SH-SY5Y (cell line): ENCODE measurements at regions not wholly inside any gene's neighbourhood (a gene's known extent, or its start where the extent isn't known, plus 50 kb on each side); places are given as distances from the start of the nearest gene placed in this dataset.

Experiments
- GATA2 ChIP-seq: IDR thresholded peaks from 2 replicates; pipeline ENCODE4 v1.6.1; 2011; ENCODE audit warnings: mild to moderate bottlenecking, low read depth, low read length
- GATA3 ChIP-seq: IDR thresholded peaks from 2 replicates; pipeline ENCODE4 v1.6.1; 2011; ENCODE audit warnings: low read depth, mild to moderate bottlenecking, low read length, moderate library complexity

DNA sequence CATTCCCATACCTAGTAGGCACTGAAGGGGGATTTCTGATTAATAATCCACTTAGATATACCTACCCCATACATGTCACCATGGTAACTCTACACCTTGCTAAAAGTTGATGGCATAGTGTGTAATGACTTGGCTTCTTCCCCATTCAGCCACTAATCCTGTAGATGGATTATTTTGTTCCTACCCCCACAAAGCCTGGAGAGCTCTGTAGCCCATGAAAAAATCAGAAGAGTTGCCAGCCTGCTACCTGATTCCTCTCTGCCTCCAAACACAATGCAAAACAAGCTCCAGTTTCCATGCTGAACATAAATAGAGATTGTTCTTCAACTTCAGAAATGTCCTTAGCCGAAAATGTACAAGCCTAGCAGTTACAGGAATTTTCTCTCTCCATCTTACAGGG is 98.9 kb upstream of the PFN2 start:
- TF ChIP-seq GATA2 = no peak
- no peak for TF ChIP-seq GATA3
